HG02938 (cell line): ENCODE measurements at regions not wholly inside any gene's neighbourhood (a gene's known extent, or its start where the extent isn't known, plus 50 kb on each side); places are given as distances from the start of the nearest gene placed in this dataset.

Source experiments
- ATAC-seq: cut with Tn5 transposase; IDR thresholded peaks from one replicate; pipeline ENCODE4 v1.9.1; 2021; ENCODE audit warnings: mild to moderate bottlenecking, moderate library complexity; ENCODE audit not compliant: unreplicated experiment

GRCh38 chr2:103268841-103269498 lies 507.1 kb downstream of the TMEM182 start:
- no peak for ATAC-seq

GRCh38 chr2:103276869-103277268 lies 515.0 kb downstream of the TMEM182 start:
- no peak for ATAC-seq

- ATAC-seq: no peak
Observed at GRCh38 chr2:103284750-103285149, 522.9 kb downstream of the TMEM182 start.

GRCh38 chr2:103285354-103285753 lies 523.5 kb downstream of the TMEM182 start:
- ATAC-seq: no peak

DNA sequence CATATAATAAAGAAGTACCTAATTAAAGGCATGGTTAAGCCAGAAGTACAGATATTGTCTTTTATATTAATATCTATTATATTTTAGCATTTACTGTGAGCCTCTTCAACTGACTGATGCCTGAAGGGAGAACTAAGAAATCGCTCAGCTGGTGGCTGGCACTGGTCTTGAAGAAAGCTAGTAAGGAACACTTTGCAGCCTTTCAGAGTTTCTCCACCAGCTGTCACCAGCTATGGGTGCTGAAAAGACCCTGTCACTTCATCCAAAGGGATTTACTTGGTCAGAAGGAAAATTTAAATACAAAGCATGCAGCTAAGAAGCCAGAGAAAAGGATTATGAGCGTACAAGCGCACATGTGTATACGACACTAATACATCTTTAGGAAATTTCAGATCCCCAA lies 525.9 kb downstream of the TMEM182 start:
- ATAC-seq: no peak

DNA sequence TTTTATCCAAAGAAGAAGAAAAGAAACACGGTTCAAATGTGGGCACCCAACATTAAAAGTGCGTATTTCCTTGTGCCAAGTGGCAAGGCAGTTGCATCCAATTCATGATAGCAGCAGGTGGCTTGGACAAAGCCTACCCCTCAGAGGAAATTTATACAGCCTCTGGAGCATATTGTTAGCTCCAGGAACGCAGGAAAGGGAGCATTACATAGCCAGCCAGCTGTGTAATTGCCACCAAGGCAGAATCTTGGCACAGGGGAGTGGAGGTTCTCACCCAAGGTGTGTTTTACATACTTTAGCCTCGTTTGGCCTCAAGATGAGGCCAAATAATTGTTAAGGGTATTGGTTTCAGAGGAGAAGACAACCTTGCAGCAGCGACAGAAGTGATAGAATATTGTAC lies 526.9 kb downstream of the TMEM182 start:
- no peak for ATAC-seq

DNA sequence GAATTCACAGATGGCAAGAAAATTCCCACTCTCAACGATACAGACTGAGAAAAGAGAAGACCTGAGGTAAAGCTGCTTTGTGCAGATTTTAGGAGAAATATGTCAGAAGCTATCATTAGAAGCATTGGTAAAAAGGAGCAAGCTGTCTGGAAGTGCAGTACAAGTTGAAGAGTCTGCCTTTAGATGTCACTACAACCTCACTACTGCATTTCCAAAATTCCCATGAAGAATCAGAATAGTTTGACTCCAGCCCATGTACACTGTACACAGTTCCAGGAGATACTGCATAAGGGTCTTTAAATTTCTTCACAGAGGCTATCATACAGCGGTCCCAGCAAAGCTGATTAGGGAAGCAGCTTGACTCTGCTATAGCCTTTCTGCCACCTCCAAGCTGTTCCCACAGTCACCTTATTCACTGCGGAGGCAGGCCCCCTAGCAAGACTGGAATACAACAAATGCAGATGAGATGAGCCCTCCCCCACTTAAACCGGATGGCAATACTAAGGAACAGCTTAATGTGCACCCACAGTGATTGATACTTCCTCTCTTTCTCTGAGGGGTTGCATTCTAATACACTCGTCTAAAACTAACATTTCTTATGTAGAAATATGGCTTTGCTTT lies 527.4 kb downstream of the TMEM182 start:
- ATAC-seq: no peak

DNA sequence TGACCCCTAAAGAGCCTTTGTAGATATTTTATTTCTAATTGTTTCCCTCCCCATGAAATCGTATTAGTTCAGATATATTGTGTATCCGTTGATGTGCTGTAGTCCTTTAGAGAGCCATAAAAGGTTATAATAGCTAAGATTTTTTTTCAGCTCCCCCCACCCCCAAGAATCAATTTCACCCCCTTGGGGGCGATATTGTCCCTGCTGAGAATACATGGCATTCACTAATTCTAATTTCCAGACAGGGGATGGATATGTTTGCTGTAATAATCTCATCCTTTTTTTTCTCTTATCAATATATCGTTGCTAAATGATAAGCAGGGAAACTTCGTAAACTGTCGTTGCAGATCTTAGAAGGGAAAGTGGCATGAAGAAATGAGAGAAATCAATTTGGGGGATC lies 530.7 kb downstream of the TMEM182 start:
- ATAC-seq: no peak

GRCh38 chr2:103293067-103293741 lies 531.4 kb downstream of the TMEM182 start:
- ATAC-seq: no peak

DNA sequence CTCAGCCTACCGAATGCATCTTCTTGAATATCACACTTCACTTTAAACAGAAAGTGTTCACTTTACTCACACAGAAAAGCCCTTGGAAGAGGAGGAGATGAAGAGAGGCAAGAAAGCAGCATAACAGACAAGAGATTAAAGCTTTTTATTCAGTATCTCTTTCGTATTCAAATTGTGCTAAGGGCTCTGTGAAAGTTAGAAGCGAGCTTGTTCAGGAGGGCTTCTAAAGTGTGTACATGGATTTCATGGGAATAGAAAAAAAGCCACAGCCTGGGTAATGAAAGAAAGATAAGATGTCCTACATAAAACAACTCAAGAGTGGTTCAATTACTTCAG lies 531.9 kb downstream of the TMEM182 start:
- ATAC-seq: no peak

DNA sequence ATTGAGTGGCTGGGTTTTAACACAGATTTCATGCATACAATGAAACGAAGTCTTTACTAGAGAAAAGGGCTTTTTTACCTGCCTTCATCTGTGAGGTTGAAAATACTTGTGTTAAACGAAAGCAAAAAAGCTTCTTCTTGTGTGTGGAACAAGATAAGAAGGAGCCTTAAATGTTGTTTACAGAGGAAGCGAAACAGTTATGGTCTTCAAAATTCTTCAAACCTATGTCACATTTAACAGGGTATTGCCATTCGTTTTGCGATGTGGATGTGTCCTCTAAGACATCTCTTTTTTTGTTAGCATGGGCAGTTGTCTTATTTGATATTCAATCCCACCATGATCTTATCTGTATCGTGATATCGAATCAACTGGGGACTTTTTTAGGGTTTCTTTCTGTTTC lies 532.6 kb downstream of the TMEM182 start:
- no peak for ATAC-seq

DNA sequence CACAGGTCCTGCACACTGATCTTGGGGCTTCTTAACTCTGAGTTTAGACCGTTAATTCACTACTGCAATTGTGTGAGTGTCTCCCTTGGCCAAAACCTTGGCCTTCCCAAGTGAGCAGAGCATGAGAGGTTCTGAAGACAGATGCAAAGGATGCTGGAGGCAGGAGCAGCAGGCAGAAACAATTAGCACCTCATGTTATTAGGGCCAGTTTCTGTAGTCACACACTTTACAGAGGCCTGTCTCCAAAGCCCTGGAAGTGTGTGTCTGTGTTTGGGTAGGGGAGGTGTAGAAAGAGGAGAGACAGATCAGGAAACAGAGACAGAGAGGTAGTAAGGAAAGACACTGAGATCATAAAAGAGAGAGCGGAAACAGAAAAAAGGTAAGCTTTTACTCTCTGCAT lies 533.8 kb downstream of the TMEM182 start:
- no peak for ATAC-seq

GRCh38 chr2:103324671-103325070 lies 562.8 kb downstream of the TMEM182 start:
- ATAC-seq: no peak

GRCh38 chr2:103327386-103327785 lies 565.6 kb downstream of the TMEM182 start:
- no peak for ATAC-seq

GRCh38 chr2:103327966-103328365 lies 566.1 kb downstream of the TMEM182 start:
- no peak for ATAC-seq

DNA sequence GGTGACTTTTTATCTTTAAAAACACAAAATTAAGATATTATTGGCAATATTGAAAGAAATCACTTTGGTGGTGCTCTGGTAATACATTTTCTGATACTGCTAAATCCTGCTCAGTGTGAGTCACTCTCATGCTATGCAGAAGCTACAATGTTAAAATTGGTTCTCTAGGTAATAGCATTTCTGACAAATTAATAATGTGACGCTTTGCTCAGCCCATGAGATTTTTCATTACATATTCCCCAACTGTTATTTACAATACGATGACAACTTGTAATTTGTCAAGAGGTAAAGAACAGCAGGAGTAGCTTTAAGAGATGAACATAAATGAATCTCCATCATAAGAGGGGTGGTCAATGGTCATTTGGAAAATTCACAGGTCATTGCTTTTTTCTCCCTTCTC lies 573.6 kb downstream of the TMEM182 start:
- ATAC-seq: no peak

GRCh38 chr2:103338819-103339218 lies 577.0 kb downstream of the TMEM182 start:
- ATAC-seq: no peak

DNA sequence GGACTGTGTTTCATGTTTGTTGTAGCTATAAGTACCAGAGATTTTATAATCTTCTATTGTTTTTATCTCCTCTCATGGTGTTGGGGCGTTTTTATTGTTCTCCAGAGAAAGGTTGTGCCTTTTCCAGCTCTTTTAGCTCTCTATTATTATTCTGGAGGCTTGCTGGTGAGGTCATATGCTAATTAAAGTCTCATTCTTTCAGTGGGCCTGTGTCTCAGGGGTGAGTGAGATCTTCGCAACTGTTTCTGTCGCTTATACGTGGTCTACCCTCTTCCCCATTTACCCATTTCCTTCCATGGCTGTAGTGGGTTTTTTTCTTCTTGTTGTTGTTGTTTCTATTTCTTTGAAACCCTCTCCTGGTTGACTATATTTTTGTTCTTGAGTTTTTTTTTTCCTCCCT lies 584.9 kb downstream of the TMEM182 start:
- no peak for ATAC-seq

GRCh38 chr2:103353774-103354173 lies 591.9 kb downstream of the TMEM182 start:
- no peak for ATAC-seq

DNA sequence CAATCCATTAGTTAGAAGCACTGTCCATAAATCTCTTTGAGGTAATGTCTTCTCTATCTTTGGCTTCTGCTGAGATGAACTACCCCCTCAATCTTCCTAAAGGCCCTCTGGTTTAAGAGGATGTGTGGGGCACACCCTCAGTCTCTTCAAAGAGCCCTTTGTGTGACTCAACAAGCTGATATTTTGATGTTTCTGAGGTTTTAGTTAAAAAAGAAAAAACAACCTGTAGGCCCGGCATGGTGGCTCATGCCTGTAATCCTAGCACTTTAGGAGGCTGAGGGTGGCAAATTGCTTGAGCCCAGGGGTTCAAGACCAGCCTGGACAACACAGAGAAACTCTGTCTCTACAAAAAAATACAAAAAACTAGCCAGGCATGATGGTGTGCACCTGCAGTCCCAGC lies 593.5 kb downstream of the TMEM182 start:
- ATAC-seq: no peak

GRCh38 chr2:103361712-103362111 lies 599.9 kb downstream of the TMEM182 start:
- no peak for ATAC-seq

DNA sequence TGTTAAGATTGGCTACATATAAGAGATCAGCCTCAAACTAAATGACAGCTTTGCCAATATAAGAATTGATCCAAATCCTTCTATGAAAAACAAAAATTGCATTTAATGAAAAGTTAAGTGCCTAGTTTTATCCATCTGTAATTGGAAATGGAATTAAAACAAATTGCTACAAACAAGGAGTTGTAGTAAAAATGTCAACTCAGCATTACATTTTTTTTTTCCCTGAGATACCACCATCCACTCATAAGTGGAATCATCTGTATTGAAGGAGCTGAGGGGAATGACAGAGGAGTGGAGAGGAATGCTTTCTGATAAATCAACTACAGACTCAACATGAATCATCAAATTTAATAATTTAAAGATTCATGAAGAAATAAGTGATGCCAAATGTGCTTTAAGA lies 601.8 kb downstream of the TMEM182 start:
- no peak for ATAC-seq

GRCh38 chr2:103364177-103364576 lies 602.3 kb downstream of the TMEM182 start:
- ATAC-seq: no peak
